ENCODE measurements at regions not wholly inside any gene's neighbourhood (a gene's known extent, or its start where the extent isn't known, plus 50 kb on each side); places are given as distances from the start of the nearest gene placed in this dataset.
"Not testable (repeated sequence)": the region's sequence is repeated elsewhere in the genome, so short reads cannot be mapped to it uniquely, and the experiment has no call there.

DNA sequence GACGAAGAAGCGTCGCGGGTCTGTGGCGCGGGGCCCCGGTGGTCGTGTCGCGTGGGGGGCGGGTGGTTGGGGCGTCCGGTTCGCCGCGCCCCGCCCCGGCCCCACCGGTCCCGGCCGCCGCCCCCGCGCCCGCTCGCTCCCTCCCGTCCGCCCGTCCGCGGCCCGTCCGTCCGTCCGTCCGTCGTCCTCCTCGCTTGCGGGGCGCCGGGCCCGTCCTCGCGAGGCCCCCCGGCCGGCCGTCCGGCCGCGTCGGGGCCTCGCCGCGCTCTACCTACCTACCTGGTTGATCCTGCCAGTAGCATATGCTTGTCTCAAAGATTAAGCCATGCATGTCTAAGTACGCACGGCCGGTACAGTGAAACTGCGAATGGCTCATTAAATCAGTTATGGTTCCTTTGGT lies 1533.5 kb upstream of the TPTE start:
- not testable (repeated sequence) for H3K4me1 ChIP-seq (ENCODE audit: control insufficient read depth, extremely low read depth, insufficient read depth, low read length); H3K36me3 ChIP-seq (ENCODE audit: control insufficient read depth, insufficient read depth, low read length); H3K27me3 ChIP-seq (ENCODE audit: control insufficient read depth, insufficient read depth, low read length); H3K79me2 ChIP-seq (ENCODE audit: control insufficient read depth, insufficient read depth, low read length); H3K4me2 ChIP-seq (ENCODE audit: extremely low read depth, insufficient read depth, low read length); H3K4me3 ChIP-seq (replicated peaks in 1 of 4; ENCODE audit: control extremely low read depth in 1 of 4, insufficient read depth in 1 of 4, low read depth in 3 of 4, low read length in 4 of 4); H4K20me1 ChIP-seq (ENCODE audit: control insufficient read depth, extremely low read depth, insufficient read depth, low read length); H3K9ac ChIP-seq (ENCODE audit: insufficient read depth, low read length); H2AFZ ChIP-seq (ENCODE audit: low read length); DNase-seq (ENCODE audit: low read depth in 2 of 2); H3K27ac ChIP-seq (ENCODE audit: insufficient read depth, low read length); H3K9me3 ChIP-seq (ENCODE audit: control insufficient read depth, insufficient read depth, low read depth, low read length)

DNA sequence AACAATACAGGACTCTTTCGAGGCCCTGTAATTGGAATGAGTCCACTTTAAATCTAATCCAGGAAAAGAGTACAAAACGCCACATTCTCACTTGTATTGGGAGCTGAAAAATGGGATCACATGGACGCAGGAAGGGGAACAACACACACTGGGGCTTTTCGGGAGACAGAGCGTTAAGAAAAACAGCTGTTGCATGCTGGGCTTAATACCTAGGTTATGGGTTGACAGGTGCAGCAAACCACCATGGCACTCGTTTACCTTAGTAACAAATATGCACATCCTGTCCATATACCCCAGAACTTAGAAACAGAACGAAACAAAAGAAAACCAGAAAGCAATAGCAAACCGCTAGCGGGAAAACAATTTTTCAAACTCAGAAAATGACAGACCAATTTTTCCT lies 1532.7 kb upstream of the TPTE start:
- H4K20me1 ChIP-seq (ENCODE audit: control insufficient read depth, extremely low read depth, insufficient read depth, low read length), result no peaks in the 10 kb centered on the region
- H3K79me2 ChIP-seq (ENCODE audit: control insufficient read depth, insufficient read depth, low read length), result no peaks in the 10 kb centered on the region
- H3K4me1 ChIP-seq (ENCODE audit: control insufficient read depth, extremely low read depth, insufficient read depth, low read length), result no peaks in the 10 kb centered on the region
- H3K27me3 ChIP-seq (ENCODE audit: control insufficient read depth, insufficient read depth, low read length), result no peaks in the 10 kb centered on the region
- H3K4me3 ChIP-seq (replicated peaks in 1 of 4; ENCODE audit: control extremely low read depth in 1 of 4, insufficient read depth in 1 of 4, low read depth in 3 of 4, low read length in 4 of 4), result no peak overlapping the region
- no peaks in the 10 kb centered on the region for H3K36me3 ChIP-seq (ENCODE audit: control insufficient read depth, insufficient read depth, low read length)
- H3K27ac ChIP-seq (ENCODE audit: insufficient read depth, low read length), result no peak overlapping the region
- no peak overlapping the region for H3K9ac ChIP-seq (ENCODE audit: insufficient read depth, low read length)
- peak in 1 of 2 donors; percentile 52 for DNase-seq (ENCODE audit: low read depth in 2 of 2)
- no peak overlapping the region for H2AFZ ChIP-seq (ENCODE audit: low read length)
- no peak for TF ChIP-seq EZH2 (IDR thresholded peaks at IDR 0.05; ENCODE audit: low read length, missing control alignments)
- TF ChIP-seq, protein P1, sequence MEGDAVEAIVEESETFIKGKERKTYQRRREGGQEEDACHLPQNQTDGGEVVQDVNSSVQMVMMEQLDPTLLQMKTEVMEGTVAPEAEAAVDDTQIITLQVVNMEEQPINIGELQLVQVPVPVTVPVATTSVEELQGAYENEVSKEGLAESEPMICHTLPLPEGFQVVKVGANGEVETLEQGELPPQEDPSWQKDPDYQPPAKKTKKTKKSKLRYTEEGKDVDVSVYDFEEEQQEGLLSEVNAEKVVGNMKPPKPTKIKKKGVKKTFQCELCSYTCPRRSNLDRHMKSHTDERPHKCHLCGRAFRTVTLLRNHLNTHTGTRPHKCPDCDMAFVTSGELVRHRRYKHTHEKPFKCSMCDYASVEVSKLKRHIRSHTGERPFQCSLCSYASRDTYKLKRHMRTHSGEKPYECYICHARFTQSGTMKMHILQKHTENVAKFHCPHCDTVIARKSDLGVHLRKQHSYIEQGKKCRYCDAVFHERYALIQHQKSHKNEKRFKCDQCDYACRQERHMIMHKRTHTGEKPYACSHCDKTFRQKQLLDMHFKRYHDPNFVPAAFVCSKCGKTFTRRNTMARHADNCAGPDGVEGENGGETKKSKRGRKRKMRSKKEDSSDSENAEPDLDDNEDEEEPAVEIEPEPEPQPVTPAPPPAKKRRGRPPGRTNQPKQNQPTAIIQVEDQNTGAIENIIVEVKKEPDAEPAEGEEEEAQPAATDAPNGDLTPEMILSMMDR (conservative IDR thresholded peaks at IDR 0.05 in 1 of 2, IDR thresholded peaks at IDR 0.05 in 1 of 2; ENCODE audit: low read depth in 1 of 2, low read length in 2 of 2), result no peak
- H3K9me3 ChIP-seq (ENCODE audit: control insufficient read depth, insufficient read depth, low read depth, low read length), result peaks cover 9% of the 10 kb centered on the region
- H3K4me2 ChIP-seq (ENCODE audit: extremely low read depth, insufficient read depth, low read length), result no peak overlapping the region

DNA sequence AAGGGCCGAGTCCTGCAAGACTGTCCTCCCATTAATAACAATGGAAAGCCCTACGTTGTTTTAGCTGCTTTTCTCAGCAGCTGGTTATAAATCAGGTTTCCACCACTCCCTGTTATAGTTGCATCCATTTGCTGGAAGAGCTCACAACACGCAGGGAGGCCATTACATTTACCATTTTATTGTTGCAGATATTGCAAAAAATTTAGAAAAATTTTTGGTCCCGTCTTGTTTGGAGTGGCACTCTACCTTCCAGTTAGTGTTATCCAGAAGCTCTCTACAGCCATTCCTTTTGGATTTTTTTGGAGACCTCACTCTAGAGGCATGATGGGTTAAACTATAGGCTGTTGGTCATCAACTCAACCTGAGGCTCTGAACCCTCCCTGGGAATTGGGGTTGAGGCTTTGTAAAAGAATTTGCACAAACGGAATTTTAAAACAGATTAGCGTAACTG lies 1532.1 kb upstream of the TPTE start:
- H3K4me1 ChIP-seq (ENCODE audit: control insufficient read depth, extremely low read depth, insufficient read depth, low read length), result no peaks in the 10 kb centered on the region
- peaks cover 9% of the 10 kb centered on the region for H3K9me3 ChIP-seq (ENCODE audit: control insufficient read depth, insufficient read depth, low read depth, low read length)
- H3K4me3 ChIP-seq (replicated peaks in 1 of 4; ENCODE audit: control extremely low read depth in 1 of 4, insufficient read depth in 1 of 4, low read depth in 3 of 4, low read length in 4 of 4), result no peak overlapping the region
- H3K27me3 ChIP-seq (ENCODE audit: control insufficient read depth, insufficient read depth, low read length), result no peaks in the 10 kb centered on the region
- H3K79me2 ChIP-seq (ENCODE audit: control insufficient read depth, insufficient read depth, low read length), result no peaks in the 10 kb centered on the region
- H2AFZ ChIP-seq (ENCODE audit: low read length), result no peak overlapping the region
- no peaks in the 10 kb centered on the region for H4K20me1 ChIP-seq (ENCODE audit: control insufficient read depth, extremely low read depth, insufficient read depth, low read length)
- no peak overlapping the region for H3K9ac ChIP-seq (ENCODE audit: insufficient read depth, low read length)
- TF ChIP-seq, protein P1 (conservative IDR thresholded peaks at IDR 0.05 in 1 of 2, IDR thresholded peaks at IDR 0.05 in 1 of 2; ENCODE audit: low read depth in 1 of 2, low read length in 2 of 2), result no peak
- TF ChIP-seq EZH2 (IDR thresholded peaks at IDR 0.05; ENCODE audit: low read length, missing control alignments), result no peak
- peak in 1 of 2 donors; percentile 58 for DNase-seq (ENCODE audit: low read depth in 2 of 2)
- H3K27ac ChIP-seq (ENCODE audit: insufficient read depth, low read length), result no peak overlapping the region
- H3K4me2 ChIP-seq (ENCODE audit: extremely low read depth, insufficient read depth, low read length), result no peak overlapping the region
- no peaks in the 10 kb centered on the region for H3K36me3 ChIP-seq (ENCODE audit: control insufficient read depth, insufficient read depth, low read length)
